B cell (primary cell): ENCODE measurements at regions not wholly inside any gene's neighbourhood (a gene's known extent, or its start where the extent isn't known, plus 50 kb on each side); places are given as distances from the start of the nearest gene placed in this dataset.

Source experiments
- EZH2 ChIP-seq: IDR thresholded peaks from 2 replicates; pipeline ENCODE4 v1.6.1; 2012; ENCODE audit warnings: borderline replicate concordance, low read depth, mild to moderate bottlenecking, moderate library complexity, low read length; ENCODE audit not compliant: insufficient read depth, poor library complexity, severe bottlenecking
- TF ChIP-seq, protein P1 (sequence below): fragments of 200-600 bp; IDR thresholded peaks from one replicate; pipeline ENCODE4 v1.8.0; 2022; ENCODE audit warnings: antibody characterized with exemption, mild to moderate bottlenecking

DNA sequence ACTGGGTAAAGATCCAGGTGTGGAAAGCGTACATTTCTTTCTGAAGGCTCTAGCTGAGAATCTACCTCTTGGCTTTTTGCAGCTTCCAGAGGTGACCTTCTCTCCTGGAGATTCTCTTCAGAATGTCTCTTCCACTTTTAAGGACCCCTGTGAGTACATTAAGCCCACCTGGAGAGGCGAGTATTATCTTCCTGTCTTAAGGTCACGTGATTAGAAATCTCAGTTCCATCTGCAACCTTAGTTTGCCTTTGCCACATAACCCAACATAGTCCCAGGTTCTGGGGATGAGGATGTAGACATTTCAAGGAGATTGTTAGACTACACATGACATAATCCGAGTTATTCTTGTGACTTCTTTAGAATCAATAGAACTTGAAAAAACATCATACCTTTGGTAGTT lies 665.5 kb upstream of the POM121L12 start:
- TF ChIP-seq, protein P1, sequence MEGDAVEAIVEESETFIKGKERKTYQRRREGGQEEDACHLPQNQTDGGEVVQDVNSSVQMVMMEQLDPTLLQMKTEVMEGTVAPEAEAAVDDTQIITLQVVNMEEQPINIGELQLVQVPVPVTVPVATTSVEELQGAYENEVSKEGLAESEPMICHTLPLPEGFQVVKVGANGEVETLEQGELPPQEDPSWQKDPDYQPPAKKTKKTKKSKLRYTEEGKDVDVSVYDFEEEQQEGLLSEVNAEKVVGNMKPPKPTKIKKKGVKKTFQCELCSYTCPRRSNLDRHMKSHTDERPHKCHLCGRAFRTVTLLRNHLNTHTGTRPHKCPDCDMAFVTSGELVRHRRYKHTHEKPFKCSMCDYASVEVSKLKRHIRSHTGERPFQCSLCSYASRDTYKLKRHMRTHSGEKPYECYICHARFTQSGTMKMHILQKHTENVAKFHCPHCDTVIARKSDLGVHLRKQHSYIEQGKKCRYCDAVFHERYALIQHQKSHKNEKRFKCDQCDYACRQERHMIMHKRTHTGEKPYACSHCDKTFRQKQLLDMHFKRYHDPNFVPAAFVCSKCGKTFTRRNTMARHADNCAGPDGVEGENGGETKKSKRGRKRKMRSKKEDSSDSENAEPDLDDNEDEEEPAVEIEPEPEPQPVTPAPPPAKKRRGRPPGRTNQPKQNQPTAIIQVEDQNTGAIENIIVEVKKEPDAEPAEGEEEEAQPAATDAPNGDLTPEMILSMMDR = no peak
- no peak for TF ChIP-seq EZH2
